SK-N-SH treated with all-trans-retinoic acid at 6 μM for 48 hours (cell line): ENCODE measurements at regions not wholly inside any gene's neighbourhood (a gene's known extent, or its start where the extent isn't known, plus 50 kb on each side); places are given as distances from the start of the nearest gene placed in this dataset.

Experiments used
- ATAC-seq: fragments of 200-7000 bp; cut with Tn5 transposase; 3 replicates; pipeline ENCODE4 v1.9.1; 2020; ENCODE audit warnings: mild to moderate bottlenecking, moderate library complexity
- ARNTL ChIP-seq: fragments of 450-650 bp; formaldehyde crosslinking; IDR thresholded peaks from 2 replicates; pipeline ENCODE4 v1.5.0; 2020; ENCODE audit warnings: low read depth, mild to moderate bottlenecking, moderate library complexity, borderline replicate concordance
- BACH2 ChIP-seq: fragments of 250-450 bp; sonication (Bioruptor Pico); IDR thresholded peaks from 2 replicates; pipeline ENCODE4 v1.9.0; 2021; ENCODE audit warnings: mild to moderate bottlenecking, borderline replicate concordance
- CSDC2 ChIP-seq: fragments of 250-450 bp; sonication (Bioruptor Pico); IDR thresholded peaks from 2 replicates; pipeline ENCODE4 v1.5.0; 2020; ENCODE audit warnings: mild to moderate bottlenecking, moderate library complexity
- ESRRG ChIP-seq: fragments of 250-450 bp; sonication (Bioruptor Pico); IDR thresholded peaks from 2 replicates; pipeline ENCODE4 v1.6.1; 2021; ENCODE audit warnings: mild to moderate bottlenecking
- OSR1 ChIP-seq: fragments of 250-450 bp; sonication (Bioruptor Pico); IDR thresholded peaks from 2 replicates; pipeline ENCODE4 v1.8.0; 2022; ENCODE audit warnings: moderate library complexity, mild to moderate bottlenecking, inconsistent platforms
- PPARA ChIP-seq: fragments of 250-450 bp; sonication (Bioruptor Pico); IDR thresholded peaks from 2 replicates; pipeline ENCODE4 v1.5.0; 2020; ENCODE audit warnings: mild to moderate bottlenecking, borderline replicate concordance
- RARB ChIP-seq: fragments of 250-450 bp; sonication (Bioruptor Pico); IDR thresholded peaks from 2 replicates; pipeline ENCODE4 v1.8.0; 2021; ENCODE audit warnings: mild to moderate bottlenecking, moderate library complexity
- SNAI2 ChIP-seq: fragments of 250-450 bp; sonication (Bioruptor Pico); IDR thresholded peaks from 2 replicates; pipeline ENCODE4 v1.5.0; 2020; ENCODE audit warnings: mild to moderate bottlenecking, moderate library complexity
- TCF4 ChIP-seq: fragments of 250-450 bp; sonication (Bioruptor Pico); IDR thresholded peaks from 2 replicates; pipeline ENCODE4 v1.8.0; 2021; ENCODE audit warnings: mild to moderate bottlenecking, moderate library complexity, borderline replicate concordance
- TOX ChIP-seq: fragments of 250-450 bp; sonication (Bioruptor Pico); IDR thresholded peaks from 2 replicates; pipeline ENCODE4 v1.8.0; 2021; ENCODE audit warnings: mild to moderate bottlenecking, moderate library complexity, borderline replicate concordance
- ZFP3 ChIP-seq: fragments of 250-450 bp; sonication (Bioruptor Pico); IDR thresholded peaks from 2 replicates; pipeline ENCODE4 v1.5.0; 2020; ENCODE audit warnings: mild to moderate bottlenecking, moderate library complexity
- ZFP30 ChIP-seq: fragments of 450-650 bp; formaldehyde crosslinking; IDR thresholded peaks from 2 replicates; pipeline ENCODE4 v1.5.0; 2022; ENCODE audit warnings: mild to moderate bottlenecking, moderate library complexity
- ZNF70 ChIP-seq: fragments of 450-650 bp; formaldehyde crosslinking; IDR thresholded peaks from 2 replicates; pipeline ENCODE4 v1.5.0; 2020; ENCODE audit warnings: mild to moderate bottlenecking, moderate library complexity
- TF ChIP-seq, protein P1 (sequence below): fragments of 250-450 bp; sonication (Bioruptor Pico); IDR thresholded peaks from 2 replicates; pipeline ENCODE4 v1.5.1; 2020; ENCODE audit warnings: low read depth, mild to moderate bottlenecking, moderate library complexity
- TF ChIP-seq, protein P2 (sequence below): fragments of 250-450 bp; sonication (Bioruptor Pico); IDR thresholded peaks from 2 replicates; pipeline ENCODE4 v1.5.1; 2021; ENCODE audit warnings: mild to moderate bottlenecking, moderate library complexity
- TF ChIP-seq, protein P3 (sequence below): fragments of 250-450 bp; sonication (Bioruptor Pico); IDR thresholded peaks from 2 replicates; pipeline ENCODE4 v1.8.0; 2021; ENCODE audit warnings: low read depth, mild to moderate bottlenecking, moderate library complexity, borderline replicate concordance
- TF ChIP-seq, protein P4 (sequence below): fragments of 250-450 bp; sonication (Bioruptor Pico); IDR thresholded peaks from 2 replicates; pipeline ENCODE4 v1.8.0; 2020; ENCODE audit warnings: mild to moderate bottlenecking, moderate library complexity, borderline replicate concordance
- TF ChIP-seq, protein P5 (sequence below): fragments of 250-450 bp; sonication (Bioruptor Pico); IDR thresholded peaks from 2 replicates; pipeline ENCODE4 v1.5.0; 2020; ENCODE audit warnings: mild to moderate bottlenecking, moderate library complexity

DNA sequence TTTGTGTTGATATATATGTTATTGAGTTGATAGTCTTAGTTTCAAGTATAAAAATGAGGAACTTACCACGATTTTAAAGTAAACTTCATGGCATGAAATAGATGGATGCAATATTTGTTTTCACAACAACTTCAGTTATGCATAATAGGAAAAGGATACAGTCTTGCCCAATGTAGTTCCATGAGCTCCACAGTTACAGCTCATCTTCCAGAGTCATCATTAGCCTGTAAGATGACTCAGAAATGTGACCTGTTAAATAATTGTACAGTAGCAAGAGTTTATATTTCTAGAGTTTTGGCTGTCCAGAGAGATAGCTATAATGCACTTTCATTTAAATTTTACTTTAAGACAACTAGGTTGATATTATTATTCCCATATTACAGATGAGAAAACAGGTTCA, 80.9 kb upstream of the ARHGAP28 start:
- TF ChIP-seq, protein P1, sequence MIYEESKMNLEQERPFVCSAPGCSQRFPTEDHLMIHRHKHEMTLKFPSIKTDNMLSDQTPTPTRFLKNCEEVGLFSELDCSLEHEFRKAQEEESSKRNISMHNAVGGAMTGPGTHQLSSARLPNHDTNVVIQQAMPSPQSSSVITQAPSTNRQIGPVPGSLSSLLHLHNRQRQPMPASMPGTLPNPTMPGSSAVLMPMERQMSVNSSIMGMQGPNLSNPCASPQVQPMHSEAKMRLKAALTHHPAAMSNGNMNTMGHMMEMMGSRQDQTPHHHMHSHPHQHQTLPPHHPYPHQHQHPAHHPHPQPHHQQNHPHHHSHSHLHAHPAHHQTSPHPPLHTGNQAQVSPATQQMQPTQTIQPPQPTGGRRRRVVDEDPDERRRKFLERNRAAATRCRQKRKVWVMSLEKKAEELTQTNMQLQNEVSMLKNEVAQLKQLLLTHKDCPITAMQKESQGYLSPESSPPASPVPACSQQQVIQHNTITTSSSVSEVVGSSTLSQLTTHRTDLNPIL (CRISPR knock-in tag) = no peak
- no peak for TF ChIP-seq ESRRG
- ATAC-seq = no peak

DNA sequence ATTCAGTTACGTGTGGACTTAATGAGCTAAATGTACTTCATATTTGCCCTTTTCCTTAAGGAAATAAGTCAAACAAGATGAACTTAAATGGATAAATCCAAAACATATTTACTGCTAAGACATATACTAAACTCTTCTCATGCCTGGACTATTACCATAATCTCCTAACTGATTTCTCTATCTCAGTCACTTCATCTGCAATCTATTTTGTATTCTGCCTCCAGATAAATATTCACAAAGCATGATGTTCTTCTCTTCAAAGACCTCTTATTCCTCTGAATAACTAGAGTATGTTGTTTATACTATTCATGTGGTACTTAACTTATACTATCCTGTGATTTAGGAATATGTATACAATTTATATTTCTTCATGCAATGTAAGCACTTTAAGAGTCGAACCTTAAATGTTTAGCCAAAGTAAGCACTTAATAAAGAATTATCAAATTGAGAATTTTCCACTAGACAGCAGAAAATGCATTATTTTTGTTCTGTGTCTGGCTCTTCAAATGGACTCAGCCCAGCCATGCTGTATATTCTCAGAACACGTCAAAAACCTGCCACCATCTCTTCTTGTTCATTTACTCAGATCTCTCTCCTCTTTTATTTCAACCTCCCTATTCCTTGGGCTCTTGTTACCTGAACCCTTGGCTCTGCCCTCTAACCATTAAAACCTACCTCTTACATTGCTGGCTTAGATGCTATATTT, 79.9 kb upstream of the ARHGAP28 start:
- ATAC-seq = no peak

DNA sequence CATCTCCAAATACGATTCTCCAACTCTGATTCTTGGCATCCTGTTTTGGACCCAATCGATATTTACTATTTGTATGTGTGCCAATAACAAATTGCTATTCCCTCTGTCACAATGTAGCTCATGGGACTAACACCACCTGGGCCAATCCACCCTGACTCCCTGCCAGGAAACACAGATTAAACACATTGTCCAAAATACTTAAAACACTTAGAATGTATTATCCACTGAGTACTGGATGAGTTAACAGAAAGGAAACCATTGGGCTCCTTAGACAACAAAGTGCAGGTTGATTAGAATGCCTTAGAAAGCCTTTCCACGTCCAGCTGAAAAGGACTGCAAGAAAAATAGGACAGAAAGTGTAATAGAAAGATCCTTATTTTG, 79.4 kb upstream of the ARHGAP28 start:
- TF ChIP-seq ZFP30 (CRISPR knock-in tag) (no peak), TOX (CRISPR knock-in tag) (no peak), PPARA (CRISPR knock-in tag) (no peak)
- TF ChIP-seq, protein P2, sequence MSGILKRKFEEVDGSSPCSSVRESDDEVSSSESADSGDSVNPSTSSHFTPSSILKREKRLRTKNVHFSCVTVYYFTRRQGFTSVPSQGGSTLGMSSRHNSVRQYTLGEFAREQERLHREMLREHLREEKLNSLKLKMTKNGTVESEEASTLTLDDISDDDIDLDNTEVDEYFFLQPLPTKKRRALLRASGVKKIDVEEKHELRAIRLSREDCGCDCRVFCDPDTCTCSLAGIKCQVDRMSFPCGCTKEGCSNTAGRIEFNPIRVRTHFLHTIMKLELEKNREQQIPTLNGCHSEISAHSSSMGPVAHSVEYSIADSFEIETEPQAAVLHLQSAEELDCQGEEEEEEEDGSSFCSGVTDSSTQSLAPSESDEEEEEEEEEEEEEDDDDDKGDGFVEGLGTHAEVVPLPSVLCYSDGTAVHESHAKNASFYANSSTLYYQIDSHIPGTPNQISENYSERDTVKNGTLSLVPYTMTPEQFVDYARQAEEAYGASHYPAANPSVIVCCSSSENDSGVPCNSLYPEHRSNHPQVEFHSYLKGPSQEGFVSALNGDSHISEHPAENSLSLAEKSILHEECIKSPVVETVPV = no peak
- TF ChIP-seq, protein P1 (CRISPR knock-in tag) = no peak
- TF ChIP-seq, all 23 proteins: peak for 0
- no peak for ATAC-seq

More for the DNA sequence above, 79.9 kb upstream of the ARHGAP28 start:
- TF ChIP-seq TCF4 (CRISPR knock-in tag) = no peak
- TF ChIP-seq, protein P3, sequence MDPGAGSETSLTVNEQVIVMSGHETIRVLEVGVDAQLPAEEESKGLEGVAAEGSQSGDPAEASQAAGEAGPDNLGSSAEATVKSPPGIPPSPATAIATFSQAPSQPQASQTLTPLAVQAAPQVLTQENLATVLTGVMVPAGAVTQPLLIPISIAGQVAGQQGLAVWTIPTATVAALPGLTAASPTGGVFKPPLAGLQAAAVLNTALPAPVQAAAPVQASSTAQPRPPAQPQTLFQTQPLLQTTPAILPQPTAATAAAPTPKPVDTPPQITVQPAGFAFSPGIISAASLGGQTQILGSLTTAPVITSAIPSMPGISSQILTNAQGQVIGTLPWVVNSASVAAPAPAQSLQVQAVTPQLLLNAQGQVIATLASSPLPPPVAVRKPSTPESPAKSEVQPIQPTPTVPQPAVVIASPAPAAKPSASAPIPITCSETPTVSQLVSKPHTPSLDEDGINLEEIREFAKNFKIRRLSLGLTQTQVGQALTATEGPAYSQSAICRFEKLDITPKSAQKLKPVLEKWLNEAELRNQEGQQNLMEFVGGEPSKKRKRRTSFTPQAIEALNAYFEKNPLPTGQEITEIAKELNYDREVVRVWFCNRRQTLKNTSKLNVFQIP (CRISPR knock-in tag) = no peak
- no peak for TF ChIP-seq ZNF70 (CRISPR knock-in tag)
- no peak for TF ChIP-seq ESRRG
- TF ChIP-seq, protein P4, sequence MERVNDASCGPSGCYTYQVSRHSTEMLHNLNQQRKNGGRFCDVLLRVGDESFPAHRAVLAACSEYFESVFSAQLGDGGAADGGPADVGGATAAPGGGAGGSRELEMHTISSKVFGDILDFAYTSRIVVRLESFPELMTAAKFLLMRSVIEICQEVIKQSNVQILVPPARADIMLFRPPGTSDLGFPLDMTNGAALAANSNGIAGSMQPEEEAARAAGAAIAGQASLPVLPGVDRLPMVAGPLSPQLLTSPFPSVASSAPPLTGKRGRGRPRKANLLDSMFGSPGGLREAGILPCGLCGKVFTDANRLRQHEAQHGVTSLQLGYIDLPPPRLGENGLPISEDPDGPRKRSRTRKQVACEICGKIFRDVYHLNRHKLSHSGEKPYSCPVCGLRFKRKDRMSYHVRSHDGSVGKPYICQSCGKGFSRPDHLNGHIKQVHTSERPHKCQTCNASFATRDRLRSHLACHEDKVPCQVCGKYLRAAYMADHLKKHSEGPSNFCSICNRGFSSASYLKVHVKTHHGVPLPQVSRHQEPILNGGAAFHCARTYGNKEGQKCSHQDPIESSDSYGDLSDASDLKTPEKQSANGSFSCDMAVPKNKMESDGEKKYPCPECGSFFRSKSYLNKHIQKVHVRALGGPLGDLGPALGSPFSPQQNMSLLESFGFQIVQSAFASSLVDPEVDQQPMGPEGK (CRISPR knock-in tag) = no peak
- TF ChIP-seq BACH2 (CRISPR knock-in tag) = no peak
- TF ChIP-seq, protein P1 (CRISPR knock-in tag) = no peak
- TF ChIP-seq ZFP30 (CRISPR knock-in tag) = no peak
- no peak for TF ChIP-seq ARNTL (CRISPR knock-in tag)
- TF ChIP-seq CSDC2 (CRISPR knock-in tag) = no peak
- no peak for TF ChIP-seq RARB (CRISPR knock-in tag)
- TF ChIP-seq, protein P5, sequence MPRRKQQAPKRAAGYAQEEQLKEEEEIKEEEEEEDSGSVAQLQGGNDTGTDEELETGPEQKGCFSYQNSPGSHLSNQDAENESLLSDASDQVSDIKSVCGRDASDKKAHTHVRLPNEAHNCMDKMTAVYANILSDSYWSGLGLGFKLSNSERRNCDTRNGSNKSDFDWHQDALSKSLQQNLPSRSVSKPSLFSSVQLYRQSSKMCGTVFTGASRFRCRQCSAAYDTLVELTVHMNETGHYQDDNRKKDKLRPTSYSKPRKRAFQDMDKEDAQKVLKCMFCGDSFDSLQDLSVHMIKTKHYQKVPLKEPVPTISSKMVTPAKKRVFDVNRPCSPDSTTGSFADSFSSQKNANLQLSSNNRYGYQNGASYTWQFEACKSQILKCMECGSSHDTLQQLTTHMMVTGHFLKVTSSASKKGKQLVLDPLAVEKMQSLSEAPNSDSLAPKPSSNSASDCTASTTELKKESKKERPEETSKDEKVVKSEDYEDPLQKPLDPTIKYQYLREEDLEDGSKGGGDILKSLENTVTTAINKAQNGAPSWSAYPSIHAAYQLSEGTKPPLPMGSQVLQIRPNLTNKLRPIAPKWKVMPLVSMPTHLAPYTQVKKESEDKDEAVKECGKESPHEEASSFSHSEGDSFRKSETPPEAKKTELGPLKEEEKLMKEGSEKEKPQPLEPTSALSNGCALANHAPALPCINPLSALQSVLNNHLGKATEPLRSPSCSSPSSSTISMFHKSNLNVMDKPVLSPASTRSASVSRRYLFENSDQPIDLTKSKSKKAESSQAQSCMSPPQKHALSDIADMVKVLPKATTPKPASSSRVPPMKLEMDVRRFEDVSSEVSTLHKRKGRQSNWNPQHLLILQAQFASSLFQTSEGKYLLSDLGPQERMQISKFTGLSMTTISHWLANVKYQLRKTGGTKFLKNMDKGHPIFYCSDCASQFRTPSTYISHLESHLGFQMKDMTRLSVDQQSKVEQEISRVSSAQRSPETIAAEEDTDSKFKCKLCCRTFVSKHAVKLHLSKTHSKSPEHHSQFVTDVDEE (CRISPR knock-in tag) = no peak
- TF ChIP-seq OSR1 (CRISPR knock-in tag) = no peak
- TF ChIP-seq SNAI2 = no peak
- TF ChIP-seq ZFP3 (CRISPR knock-in tag) = no peak
